HepG2 (cell line): ENCODE measurements at regions not wholly inside any gene's neighbourhood (a gene's known extent, or its start where the extent isn't known, plus 50 kb on each side); places are given as distances from the start of the nearest gene placed in this dataset.
A peak's percentile ranks its signal among the peaks of the same experiment; 100 is the strongest.

Source experiments
- ATAC-seq: fragments of 200-7000 bp; cut with Tn5 transposase; 3 replicates; pipeline ENCODE4 v1.9.1; 2020; ENCODE audit warnings: mild to moderate bottlenecking, moderate library complexity
- BruUV-seq: library from RNA; stranded (reverse); fragments of 400-500 nt; replicated peaks from 2 replicates; lab custom pipeline; 2021; lab: Mats Ljungman, UMichigan
- CTCF ChIA-PET: fragments of 300-600 bp; formaldehyde crosslinking; extraction: SDS; loops from one replicate; lab custom pipeline; 2021; ENCODE audit warnings: low total read pairs, inconsistent platforms, low intra/inter-chr PET ratio; lab: Yijun Ruan, JAX
- POLR2A ChIA-PET: fragments of 350-600 bp; sonication (Branson Sonifier 250); formaldehyde crosslinking; loops from one replicate; lab custom pipeline; 2020; ENCODE audit warnings: antibody characterized with exemption, inconsistent platforms; lab: Yijun Ruan, JAX
- DNase-seq: peaks from one replicate; pipeline ENCODE4 v3.0.0-alpha.2; 2015; ENCODE audit warnings: low spot score
- FAIRE-seq: peaks from 3 replicates; lab custom pipeline; 2011; peaks lifted over from hg19 to GRCh38; lab: Jason Lieb, UNC
- H2AFZ ChIP-seq: one replicate; pipeline ENCODE4 v1.6.1; 2011; ENCODE audit warnings: low read length, inconsistent platforms
- H3K27ac ChIP-seq: fragments of 300-600 bp; 3 replicates; pipeline ENCODE4 v1.8.0; 2011; ENCODE audit warnings: mixed run types, mild to moderate bottlenecking, mixed read lengths, low read length, inconsistent platforms; ENCODE audit not compliant: insufficient read depth; ENCODE audit errors: extremely low read length
- H3K27me3 ChIP-seq, 2 experiments: fragments of 200-600 bp in 1 of 2; 2 replicates in 1 of 2; 3 replicates in 1 of 2; pipeline versions ENCODE4 v1.6.0 to v1.8.0; 2011; ENCODE audit warnings: low read length in 2 of 2, mild to moderate bottlenecking in 2 of 2, moderate library complexity in 2 of 2, inconsistent platforms in 1 of 2; ENCODE audit not compliant: insufficient read depth in 2 of 2, control insufficient read depth in 1 of 2
- H3K36me3 ChIP-seq, 2 experiments: fragments of 200-600 bp in 1 of 2; replicated peaks in 1 of 2; 2 replicates in 1 of 2; 3 replicates in 1 of 2; pipeline versions ENCODE4 v1.5.1 to v1.8.0; 2011; ENCODE audit warnings: low read length in 2 of 2, inconsistent platforms in 1 of 2; ENCODE audit not compliant: insufficient read depth in 2 of 2, control insufficient read depth in 1 of 2
- H3K4me1 ChIP-seq: 2 replicates; pipeline ENCODE4 v1.5.1; 2012; ENCODE audit warnings: low read length, inconsistent platforms; ENCODE audit not compliant: insufficient read depth
- H3K4me2 ChIP-seq: 2 replicates; pipeline ENCODE4 v1.6.0; 2011; ENCODE audit warnings: low read depth, low read length, inconsistent platforms
- H3K4me3 ChIP-seq, 3 experiments: fragments of 200-600 bp in 1 of 3; sonication (generic), shearing (Covaris generic) in 1 of 3; replicated peaks in 1 of 3; 2 replicates each; pipeline ENCODE4 v1.5.1; 2011 to 2016; ENCODE audit warnings: low read length in 3 of 3, inconsistent platforms in 2 of 3, low read depth in 2 of 3, mild to moderate bottlenecking in 2 of 3, control low read depth in 1 of 3, mixed read lengths in 1 of 3; ENCODE audit not compliant: insufficient read depth in 1 of 3
- H3K79me2 ChIP-seq: one replicate; pipeline ENCODE4 v1.6.1; 2011; ENCODE audit warnings: low read length, inconsistent platforms; ENCODE audit not compliant: insufficient read depth
- H3K9ac ChIP-seq: 2 replicates; pipeline ENCODE4 v1.6.0; 2011; ENCODE audit warnings: mild to moderate bottlenecking, low read depth, low read length, inconsistent platforms; ENCODE audit not compliant: insufficient read depth
- H3K9me3 ChIP-seq: 2 replicates; pipeline ENCODE4 v1.5.1; 2012; ENCODE audit warnings: mild to moderate bottlenecking, low read length
- H4K20me1 ChIP-seq: 2 replicates; pipeline ENCODE4 v1.6.0; 2011; ENCODE audit warnings: inconsistent platforms, mild to moderate bottlenecking, low read length, moderate library complexity; ENCODE audit not compliant: insufficient read depth
- ATF7 ChIP-seq, 2 experiments: fragments of 450-650 bp in 1 of 2; sonication (generic) in 1 of 2; formaldehyde crosslinking in 1 of 2; IDR thresholded peaks; 2 replicates each; pipeline versions ENCODE4 v1.4.0 to v1.6.1; 2016 to 2020; ENCODE audit warnings: antibody characterized with exemption in 1 of 2, mild to moderate bottlenecking in 1 of 2, missing genetic modification reagents in 1 of 2
- FOXC1 ChIP-seq: sonication (generic); formaldehyde crosslinking; IDR thresholded peaks from 2 replicates; pipeline ENCODE4 v1.8.0; 2022; ENCODE audit warnings: mild to moderate bottlenecking, missing genetic modification reagents, borderline replicate concordance
- HBP1 ChIP-seq: IDR thresholded peaks from 2 replicates; pipeline ENCODE4 v1.6.1; 2016; ENCODE audit warnings: low read depth, control low read depth
- HNF1B ChIP-seq: sonication (generic); formaldehyde crosslinking; IDR thresholded peaks from 2 replicates; pipeline ENCODE4 v1.5.1; 2020; ENCODE audit warnings: mild to moderate bottlenecking, moderate library complexity, missing genetic modification reagents
- KLF6 ChIP-seq: IDR thresholded peaks from 2 replicates; pipeline ENCODE4 v1.8.0; 2016; ENCODE audit warnings: missing biosample characterization, missing genetic modification reagents
- MAFF ChIP-seq: IDR thresholded peaks from 2 replicates; pipeline ENCODE4 v1.6.1; 2011; ENCODE audit warnings: low read depth, low read length, improper control_type of control experiment
- MAFK ChIP-seq, 2 experiments: IDR thresholded peaks in 1 of 2; conservative IDR thresholded peaks in 1 of 2; 2 replicates each; pipeline ENCODE4 v1.6.1; 2011; ENCODE audit warnings: improper control_type of control experiment in 2 of 2, low read length in 2 of 2
- NFIB ChIP-seq: sonication (generic); formaldehyde crosslinking; IDR thresholded peaks from 2 replicates; pipeline ENCODE4 v1.9.0; 2021; ENCODE audit warnings: missing genetic modification reagents, mild to moderate bottlenecking, borderline replicate concordance
- ZC3H13 ChIP-seq: sonication (generic); formaldehyde crosslinking; IDR thresholded peaks from 2 replicates; pipeline ENCODE4 v1.8.1; 2023; ENCODE audit warnings: mild to moderate bottlenecking, missing genetic modification reagents, moderate library complexity
- ZFP90 ChIP-seq: sonication (generic); formaldehyde crosslinking; IDR thresholded peaks from 2 replicates; pipeline ENCODE4 v1.8.0; 2022; ENCODE audit warnings: missing genetic modification reagents, mild to moderate bottlenecking, inconsistent platforms, borderline replicate concordance
- ZNF264 ChIP-seq: sonication (generic); formaldehyde crosslinking; IDR thresholded peaks from 2 replicates; pipeline ENCODE4 v1.4.0; 2020; ENCODE audit warnings: missing genetic modification reagents
- ZNF33A ChIP-seq: sonication (generic); formaldehyde crosslinking; IDR thresholded peaks from 2 replicates; pipeline ENCODE4 v1.5.1; 2020; ENCODE audit warnings: missing genetic modification reagents, mild to moderate bottlenecking, moderate library complexity, borderline replicate concordance
- ZNF564 ChIP-seq: sonication (generic); formaldehyde crosslinking; IDR thresholded peaks from 2 replicates; pipeline ENCODE4 v1.8.1; 2023; ENCODE audit warnings: mild to moderate bottlenecking, missing genetic modification reagents
- ZNF589 ChIP-seq: sonication (generic); formaldehyde crosslinking; conservative IDR thresholded peaks from 2 replicates; pipeline ENCODE4 v1.8.0; 2022; ENCODE audit warnings: mild to moderate bottlenecking, moderate library complexity, missing genetic modification reagents
- ZNF703 ChIP-seq: sonication (generic); formaldehyde crosslinking; IDR thresholded peaks from 2 replicates; pipeline ENCODE4 v1.5.1; 2020; ENCODE audit warnings: missing genetic modification reagents, mild to moderate bottlenecking, moderate library complexity, borderline replicate concordance
- ZNF782 ChIP-seq: sonication (generic); formaldehyde crosslinking; IDR thresholded peaks from 2 replicates; pipeline ENCODE4 v1.4.0; 2020; ENCODE audit warnings: missing genetic modification reagents, mild to moderate bottlenecking, borderline replicate concordance
- ZNF816 ChIP-seq: sonication (generic); formaldehyde crosslinking; IDR thresholded peaks from 2 replicates; pipeline ENCODE4 v1.8.0; 2022; ENCODE audit warnings: missing genetic modification reagents, mild to moderate bottlenecking, borderline replicate concordance
- WGBS: methylation state at CpG from one replicate; pipeline ENCODE4 v1.1.6; 2017; ENCODE audit warnings: low lambda C conversion rate; 5-methylcytosine and 5-hydroxymethylcytosine counted together
- in situ Hi-C: cut with HindIII; loops from 2 replicates; pipeline ENCODE4 v1.10.0; 2017; ENCODE audit warnings: low pct_unique_long_range_greater_than_20kb; ENCODE audit not compliant: extremely low pct_ligation_motif_present
- intact Hi-C: fragments of 100-400 bp; cut with micrococcal nuclease; formaldehyde crosslinking; loops from one replicate; pipeline ENCODE4 v1.10.0; 2022; ENCODE audit not compliant: unreplicated experiment

GRCh38 chr6:128676456-128676855 lies 156.1 kb upstream of the PTPRK start:
- no peak for DNase-seq
- Histone ChIP-seq H3K36me3 (no peaks in the 10 kb centered on the region), H3K4me3 (no peak overlapping the region), H3K9me3 (no peaks in the 10 kb centered on the region), H3K9ac (no peak overlapping the region), H4K20me1 (no peaks in the 10 kb centered on the region), H2AFZ (no peak overlapping the region), H3K4me1 (no peaks in the 10 kb centered on the region), H3K79me2 (no peaks in the 10 kb centered on the region), H3K27ac (no peak overlapping the region), H3K4me2 (no peak overlapping the region), H3K27me3 (no peaks in the 10 kb centered on the region)
- ChIA-PET POLR2A (no interaction called here), CTCF (no interaction called here)
- intact Hi-C loops (no loop called here), in situ Hi-C loops (no loop called here)
- TF ChIP-seq ATF7 (IDR thresholded peaks at IDR 0.05) (no peak), ATF7 (CRISPR knock-in tag; IDR thresholded peaks at IDR 0.05) (no peak), ZNF564 (CRISPR knock-in tag) (no peak), ZNF33A (CRISPR knock-in tag) (no peak), ZNF264 (CRISPR knock-in tag) (no peak), HNF1B (CRISPR knock-in tag) (no peak), FOXC1 (no peak)
- no peak for ATAC-seq
- no peak for FAIRE-seq
- BruUV-seq: no TSS peak

DNA sequence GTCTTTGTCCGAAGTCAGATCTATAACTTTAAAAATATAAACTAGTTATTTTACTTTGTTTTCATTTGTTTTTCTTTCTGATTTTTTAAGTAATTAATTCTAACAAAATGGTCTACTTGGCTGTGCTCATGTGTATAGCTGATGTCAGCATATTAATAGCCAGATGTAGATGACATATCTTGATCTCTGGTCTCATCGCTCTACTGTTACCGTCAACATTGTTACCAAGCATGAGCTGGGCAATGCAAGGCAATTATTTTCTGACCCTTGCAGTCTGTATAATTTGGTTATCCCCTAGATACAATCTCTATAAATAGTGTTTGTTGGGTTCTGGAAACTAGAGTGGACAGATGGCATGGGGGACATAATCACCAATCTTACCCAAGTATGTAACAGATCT lies 151.6 kb upstream of the PTPRK start:
- 38% methylated on average over 3 of the region's 3 CpGs for WGBS
- CTCF ChIA-PET: no interaction called here
- BruUV-seq: no TSS peak
- Histone ChIP-seq H3K9me3 (no peaks in the 10 kb centered on the region), H3K27me3 (no peaks in the 10 kb centered on the region), H4K20me1 (no peaks in the 10 kb centered on the region), H3K4me2 (no peak overlapping the region), H3K4me1 (no peaks in the 10 kb centered on the region), H3K4me3 (no peak overlapping the region), H2AFZ (no peak overlapping the region), H3K79me2 (no peaks in the 10 kb centered on the region), H3K27ac (no peak overlapping the region), H3K9ac (no peak overlapping the region), H3K36me3 (no peaks in the 10 kb centered on the region)
- POLR2A ChIA-PET: no interaction called here
- FAIRE-seq (no peak), ATAC-seq (no peak), DNase-seq (no peak)
- intact Hi-C loops (no loop called here), in situ Hi-C loops (no loop called here)
- no peak for TF ChIP-seq ZNF589
- peak; percentile 94 to 98 for TF ChIP-seq MAFK (conservative IDR thresholded peaks at IDR 0.05 in 1 of 2, IDR thresholded peaks at IDR 0.05 in 1 of 2; ENCODE audit: low read length in 2 of 2)
- TF ChIP-seq MAFF: peak; percentile 95
- TF ChIP-seq ZNF816: no peak
- TF ChIP-seq HBP1 (CRISPR knock-in tag): no peak
- no peak for TF ChIP-seq ZNF703 (CRISPR knock-in tag)
- TF ChIP-seq ZC3H13: no peak
- TF ChIP-seq NFIB: no peak
- no peak for TF ChIP-seq KLF6 (CRISPR knock-in tag)
- no peak for TF ChIP-seq ZFP90 (CRISPR knock-in tag)
- no peak for TF ChIP-seq ZNF782 (CRISPR knock-in tag)
